ENCODE measurements at regions not wholly inside any gene's neighbourhood (a gene's known extent, or its start where the extent isn't known, plus 50 kb on each side); places are given as distances from the start of the nearest gene placed in this dataset.

GRCh38 chr6:24987446-24988115, 51.8 kb upstream of the RIPOR2 start:
- DNase-seq (ENCODE audit: insufficient read length, low spot score) = no peak
- no peak for FAIRE-seq

- FAIRE-seq = no peak
- DNase-seq (ENCODE audit: insufficient read length, low spot score) = no peak
These were observed 52.8 kb upstream of the RIPOR2 start for GRCh38 chr6:24988562-24988961.

GRCh38 chr6:24990236-24990845, 54.6 kb upstream of the RIPOR2 start:
- peak; percentile 84 for FAIRE-seq
- DNase-seq (ENCODE audit: insufficient read length, low spot score) = no peak

GRCh38 chr6:24990944-24991809, 55.4 kb upstream of the RIPOR2 start:
- DNase-seq (ENCODE audit: insufficient read length, low spot score) = no peak
- FAIRE-seq = peak; percentile 66

- DNase-seq (ENCODE audit: insufficient read length, low spot score) (peak; percentile 57), FAIRE-seq (peak; percentile 97)
These were observed 56.2 kb upstream of the RIPOR2 start for GRCh38 chr6:24991810-24992467.

GRCh38 chr6:24994812-24995211, 59.1 kb upstream of the RIPOR2 start:
- no peak for FAIRE-seq
- no peak for DNase-seq (ENCODE audit: insufficient read length, low spot score)

GRCh38 chr6:24995270-24995669, 59.5 kb upstream of the RIPOR2 start:
- FAIRE-seq = no peak
- DNase-seq (ENCODE audit: insufficient read length, low spot score) = no peak

GRCh38 chr6:24996269-24996836, 60.6 kb upstream of the RIPOR2 start:
- no peak for DNase-seq (ENCODE audit: insufficient read length, low spot score)
- FAIRE-seq = peak; percentile 33

- DNase-seq (ENCODE audit: insufficient read length, low spot score) = no peak
- peak; percentile 45 for FAIRE-seq
These were observed 61.5 kb upstream of the RIPOR2 start for GRCh38 chr6:24997231-24997630.

- DNase-seq (ENCODE audit: insufficient read length, low spot score) = no peak
- no peak for FAIRE-seq
These were observed 62.1 kb upstream of the RIPOR2 start for GRCh38 chr6:24997905-24998304.

GRCh38 chr6:25002326-25003091, 66.7 kb upstream of the RIPOR2 start:
- no peak for DNase-seq (ENCODE audit: insufficient read length, low spot score)

GRCh38 chr6:25004357-25004756, 68.6 kb upstream of the RIPOR2 start:
- FAIRE-seq = no peak
- DNase-seq (ENCODE audit: insufficient read length, low spot score) = no peak

More at GRCh38 chr6:25002326-25003091, 66.7 kb upstream of the RIPOR2 start:
- FAIRE-seq = no peak

GRCh38 chr6:25005010-25005409, 69.2 kb upstream of the RIPOR2 start:
- DNase-seq (ENCODE audit: insufficient read length, low spot score) (no peak), FAIRE-seq (no peak)

GRCh38 chr6:25006075-25006474, 70.3 kb upstream of the RIPOR2 start:
- FAIRE-seq (no peak), DNase-seq (ENCODE audit: insufficient read length, low spot score) (no peak)

GRCh38 chr6:25006565-25007001, 70.8 kb upstream of the RIPOR2 start:
- DNase-seq (ENCODE audit: insufficient read length, low spot score) = no peak
- peak; percentile 79 for FAIRE-seq

GRCh38 chr6:25007269-25007699, 71.5 kb upstream of the RIPOR2 start:
- FAIRE-seq (peak; percentile 40), DNase-seq (ENCODE audit: insufficient read length, low spot score) (peak; percentile 9)

- FAIRE-seq (no peak), DNase-seq (ENCODE audit: insufficient read length, low spot score) (no peak)
These were observed 73.1 kb upstream of the RIPOR2 start for GRCh38 chr6:25008707-25009392.

- FAIRE-seq (no peak), DNase-seq (ENCODE audit: insufficient read length, low spot score) (no peak)
These were observed 73.6 kb upstream of the RIPOR2 start for GRCh38 chr6:25009393-25009710.

- FAIRE-seq = no peak
- no peak for DNase-seq (ENCODE audit: insufficient read length, low spot score)
These were observed 74.4 kb upstream of the RIPOR2 start for GRCh38 chr6:25010176-25010575.

Data from GM19239 (cell line).